AG04449 (cell line): ENCODE measurements at regions not wholly inside any gene's neighbourhood (a gene's known extent, or its start where the extent isn't known, plus 50 kb on each side); places are given as distances from the start of the nearest gene placed in this dataset.
"Not testable (repeated sequence)": the region's sequence is repeated elsewhere in the genome, so short reads cannot be mapped to it uniquely, and the experiment has no call there.

Experiments
- CTCF ChIA-PET: fragments of 350-600 bp; formaldehyde crosslinking; extraction: SDS; loops from one replicate; lab custom pipeline; 2021; ENCODE audit warnings: antibody characterized with exemption; lab: Yijun Ruan, JAX
- POLR2A ChIA-PET: fragments of 400-600, 350-600 bp; formaldehyde crosslinking; extraction: SDS; loops from one replicate; lab custom pipeline; 2020; ENCODE audit warnings: antibody characterized with exemption, inconsistent platforms; lab: Yijun Ruan, JAX
- DNase-seq: peaks from one replicate; pipeline ENCODE4 v3.0.0-alpha.2; 2010; ENCODE audit warnings: low read depth, low spot score
- H3K4me3 ChIP-seq: 2 replicates; pipeline ENCODE4 v1.5.1; 2011; ENCODE audit warnings: low read depth, mild to moderate bottlenecking, control low read depth, low read length
- TF ChIP-seq, protein P1 (sequence below): IDR thresholded peaks from one replicate; pipeline ENCODE4 v1.5.1; 2011; ENCODE audit warnings: mild to moderate bottlenecking, moderate library complexity, low read length, control low read depth, inconsistent platforms; ENCODE audit not compliant: insufficient read depth; ENCODE audit errors: missing control alignments

DNA sequence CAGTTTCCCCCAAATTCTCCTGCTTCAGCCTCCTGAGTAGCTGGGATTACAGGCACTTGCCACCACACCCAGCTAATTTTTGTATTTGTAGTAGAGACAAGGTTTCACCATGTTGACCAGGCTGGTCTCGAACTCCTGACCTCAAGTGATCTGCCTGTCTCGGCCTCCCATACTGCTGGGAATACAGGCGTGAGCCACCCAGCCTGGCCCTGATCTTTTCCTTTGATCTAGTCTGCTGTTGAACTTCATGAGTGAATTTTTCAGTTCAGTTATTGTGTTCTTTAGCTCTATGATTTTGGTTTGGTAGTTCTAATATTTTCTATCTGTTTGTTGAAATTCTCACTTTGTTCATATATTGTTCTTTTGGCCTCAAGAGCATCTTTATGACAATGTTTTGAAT lies 83.4 kb upstream of the RAP2C start:
- POLR2A ChIA-PET, DNase-seq, H3K4me3 ChIP-seq: not testable (repeated sequence)
- CTCF ChIA-PET: interaction anchor here (2.5 kb wide), 1 partner anchor 10 kb away, joined by 12 read pairs; no protein-coding TSS in a partner anchor

DNA sequence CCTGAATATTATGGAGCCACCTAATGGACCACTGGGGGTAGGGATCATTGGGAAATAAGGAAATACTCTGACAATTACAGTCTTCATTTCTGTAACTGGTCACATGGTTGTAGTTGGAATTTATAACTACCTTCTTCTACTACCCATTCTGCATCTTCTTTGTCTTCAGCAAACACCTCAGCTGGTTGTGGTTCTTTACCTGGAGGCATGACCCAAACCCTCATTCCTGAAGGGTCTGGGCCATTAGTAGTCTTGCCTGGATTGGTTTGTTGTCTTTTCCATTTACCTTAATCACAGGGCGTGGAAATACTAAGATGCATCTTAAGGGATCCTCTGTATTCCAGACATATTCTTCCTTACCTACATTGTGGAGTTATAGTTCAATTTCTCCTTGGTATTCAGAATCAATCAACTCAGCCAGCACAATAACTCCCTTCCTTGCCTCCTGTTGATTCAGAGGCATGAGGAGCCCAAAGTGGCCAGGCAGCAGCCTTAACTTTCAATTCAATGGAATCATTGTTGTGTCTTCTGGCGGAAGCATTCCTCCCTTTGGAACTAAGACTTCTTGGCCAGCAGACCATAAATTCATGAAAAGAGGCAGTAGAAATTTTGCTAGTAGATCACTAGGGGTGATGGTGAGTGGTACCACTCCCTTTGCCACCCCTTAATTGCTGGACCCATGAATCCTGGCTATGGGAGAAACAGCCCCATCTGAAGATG lies 75.7 kb upstream of the RAP2C start:
- ChIA-PET POLR2A (no interaction called here), CTCF (interaction anchor here (3.0 to 4.0 kb wide), 2 partner anchors 319 to 337 kb away, joined by 22 to 51 read pairs; no protein-coding TSS in a partner anchor)
- TF ChIP-seq, protein P1, sequence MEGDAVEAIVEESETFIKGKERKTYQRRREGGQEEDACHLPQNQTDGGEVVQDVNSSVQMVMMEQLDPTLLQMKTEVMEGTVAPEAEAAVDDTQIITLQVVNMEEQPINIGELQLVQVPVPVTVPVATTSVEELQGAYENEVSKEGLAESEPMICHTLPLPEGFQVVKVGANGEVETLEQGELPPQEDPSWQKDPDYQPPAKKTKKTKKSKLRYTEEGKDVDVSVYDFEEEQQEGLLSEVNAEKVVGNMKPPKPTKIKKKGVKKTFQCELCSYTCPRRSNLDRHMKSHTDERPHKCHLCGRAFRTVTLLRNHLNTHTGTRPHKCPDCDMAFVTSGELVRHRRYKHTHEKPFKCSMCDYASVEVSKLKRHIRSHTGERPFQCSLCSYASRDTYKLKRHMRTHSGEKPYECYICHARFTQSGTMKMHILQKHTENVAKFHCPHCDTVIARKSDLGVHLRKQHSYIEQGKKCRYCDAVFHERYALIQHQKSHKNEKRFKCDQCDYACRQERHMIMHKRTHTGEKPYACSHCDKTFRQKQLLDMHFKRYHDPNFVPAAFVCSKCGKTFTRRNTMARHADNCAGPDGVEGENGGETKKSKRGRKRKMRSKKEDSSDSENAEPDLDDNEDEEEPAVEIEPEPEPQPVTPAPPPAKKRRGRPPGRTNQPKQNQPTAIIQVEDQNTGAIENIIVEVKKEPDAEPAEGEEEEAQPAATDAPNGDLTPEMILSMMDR: no peak
- DNase-seq: no peak
- H3K4me3 ChIP-seq: no peak overlapping the region

DNA sequence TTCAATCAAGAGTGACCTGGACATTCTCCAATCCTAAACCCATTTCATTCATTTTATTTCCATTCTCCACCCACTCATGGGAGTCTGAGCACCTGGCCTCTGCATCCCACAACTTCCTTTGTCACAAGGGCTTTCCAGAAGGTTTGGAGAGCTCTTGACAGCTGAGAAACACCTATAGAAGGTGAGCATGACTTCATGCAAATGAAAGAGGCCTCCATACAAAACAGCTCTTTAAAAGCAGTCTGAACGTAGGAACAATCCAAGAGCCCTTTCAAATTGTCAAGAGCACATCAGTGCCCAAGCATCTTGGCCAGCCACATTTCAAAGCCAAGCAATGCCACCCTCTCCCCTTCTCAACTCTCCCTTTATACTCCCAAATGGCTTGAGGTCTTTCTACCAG lies 74.9 kb upstream of the RAP2C start:
- TF ChIP-seq, protein P1: no peak
- ChIA-PET CTCF (interaction anchor here (1.3 to 4.0 kb wide), 5 partner anchors 11 to 338 kb away, joined by 3 to 51 read pairs (median 9); no protein-coding TSS in a partner anchor), POLR2A (no interaction called here)
- H3K4me3 ChIP-seq: no peak overlapping the region
- DNase-seq: no peak

DNA sequence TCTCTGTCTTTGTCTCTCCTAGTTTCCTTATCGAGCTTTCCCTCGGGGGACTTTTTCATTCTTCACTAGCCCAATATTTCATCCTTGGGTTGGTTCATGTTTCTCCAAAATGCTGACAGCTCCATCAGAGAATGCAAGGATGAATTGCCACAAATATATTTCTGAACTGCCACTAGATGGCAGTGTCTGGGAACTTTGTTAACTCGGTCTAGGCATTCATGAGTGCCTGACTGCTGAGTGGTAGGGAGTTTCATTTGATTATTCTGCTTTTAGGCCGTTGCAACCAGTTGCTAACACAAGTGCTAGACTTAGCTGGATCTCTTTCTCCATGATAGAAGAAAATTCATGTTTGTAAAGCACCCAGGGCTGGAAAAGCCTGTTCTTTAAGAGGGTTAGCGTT lies 73.5 kb upstream of the RAP2C start:
- TF ChIP-seq, protein P1: peak; percentile 33
- POLR2A ChIA-PET: no interaction called here
- CTCF ChIA-PET: interaction anchor here (0.6 to 4.0 kb wide), 30 partner anchors 9 to 373 kb away, joined by 3 to 51 read pairs (median 4); no protein-coding TSS in a partner anchor
- H3K4me3 ChIP-seq: no peak overlapping the region
- peak; percentile 12 for DNase-seq

DNA sequence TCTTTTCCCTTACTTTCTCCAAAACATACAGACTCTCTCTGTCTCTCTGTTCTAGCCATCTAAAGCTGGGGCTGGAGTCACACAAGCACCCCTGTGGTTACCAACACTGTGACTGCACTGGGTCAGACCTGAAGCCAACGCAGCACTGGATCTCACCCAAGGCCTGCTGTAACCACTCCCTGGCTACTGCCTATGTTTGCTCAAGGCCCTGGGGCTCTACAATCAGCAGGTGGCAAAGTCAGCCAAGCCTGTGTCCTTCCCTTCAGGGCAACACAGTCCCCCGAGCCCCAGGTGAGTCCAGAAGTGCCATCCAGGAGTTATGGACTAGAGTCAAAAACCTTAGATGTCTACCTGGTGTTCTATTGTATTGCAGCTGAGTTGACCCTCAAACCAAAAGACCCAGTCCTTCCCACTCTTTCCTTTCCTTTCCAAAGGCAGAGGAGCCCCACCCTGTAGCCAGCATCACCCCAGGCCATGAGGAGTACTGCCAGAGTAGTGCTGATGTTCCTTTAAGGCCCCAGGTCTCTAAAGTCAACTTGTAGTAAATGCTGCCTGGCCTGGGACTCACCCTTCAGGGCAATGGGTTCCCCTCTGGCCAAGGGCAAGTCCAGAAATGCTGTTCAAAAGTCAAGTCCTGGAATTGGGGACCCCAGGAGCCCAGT lies 58.8 kb upstream of the RAP2C start:
- ChIA-PET POLR2A (no interaction called here), CTCF (no interaction called here)
- DNase-seq: no peak
- TF ChIP-seq, protein P1: no peak
- H3K4me3 ChIP-seq: no peak overlapping the region

DNA sequence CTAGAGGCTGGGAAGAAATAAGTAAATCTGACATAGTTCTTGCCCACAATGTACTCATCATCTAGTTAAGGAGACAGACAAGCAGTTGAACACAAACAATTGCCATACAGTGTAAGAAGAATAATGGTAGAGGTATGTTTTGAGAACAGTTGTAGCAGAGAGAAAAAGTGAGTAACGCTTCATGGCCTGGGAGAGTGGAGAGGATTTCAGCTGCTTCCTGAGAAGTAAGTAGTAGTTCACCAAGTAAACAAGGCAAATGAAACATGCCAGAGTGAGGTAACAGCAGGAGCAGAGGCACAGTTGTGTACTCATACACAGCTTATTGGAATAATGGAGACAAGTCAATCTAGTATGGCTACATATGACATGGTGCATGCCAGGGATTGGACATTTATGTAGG lies 53.6 kb upstream of the RAP2C start:
- no peak overlapping the region for H3K4me3 ChIP-seq
- ChIA-PET POLR2A (no interaction called here), CTCF (interaction anchor here (0.9 kb wide), 1 partner anchor 19 kb away, joined by 3 read pairs; no protein-coding TSS in a partner anchor)
- no peak for DNase-seq
- TF ChIP-seq, protein P1: no peak
